Stomach (tissue), 8 donors: ENCODE measurements at regions not wholly inside any gene's neighbourhood (a gene's known extent, or its start where the extent isn't known, plus 50 kb on each side); places are given as distances from the start of the nearest gene placed in this dataset.

Source experiments
- DNase-seq, 2 donors: peaks; one replicate each; pipeline versions ENCODE4 v3.0.0 to v3.0.0-alpha.2; 2013 to 2019
- H3K27ac ChIP-seq, 5 donors: fragments of 200-600 bp in 4 of 5; sonication (generic) in 4 of 5; one replicate each; pipeline ENCODE4 v1.5.1; 2013 to 2019; ENCODE audit warnings: mild to moderate bottlenecking in 1 of 5, moderate library complexity in 1 of 5
- H3K27me3 ChIP-seq, 3 donors: fragments of 200-600 bp; sonication (generic); one replicate each; pipeline ENCODE4 v1.5.1; 2017 to 2019; ENCODE audit warnings: mixed run types in 1 of 3
- H3K36me3 ChIP-seq, 4 donors: fragments of 200-600 bp; sonication (generic); 1 replicate in 3 of 4; 2 replicates in 1 of 4; pipeline ENCODE4 v1.5.1; 2016 to 2019
- H3K4me1 ChIP-seq, 4 donors: fragments of 200-600 bp; sonication (generic); one replicate each; pipeline ENCODE4 v1.5.1; 2016 to 2019
- H3K4me3 ChIP-seq, 4 donors: fragments of 200-600 bp; sonication (generic) in 3 of 4; one replicate each; pipeline ENCODE4 v1.5.1; 2016 to 2019; ENCODE audit warnings: mild to moderate bottlenecking in 1 of 4
- H3K9me3 ChIP-seq, 4 donors: fragments of 200-600 bp; sonication (generic); one replicate each; pipeline ENCODE4 v1.5.1; 2016 to 2019
- CTCF ChIP-seq, 7 experiments: fragments of 450-650 bp in 4 of 7; fragments of 200-600 bp in 3 of 7; sonication (generic) in 3 of 7; IDR thresholded peaks; one replicate each; pipeline ENCODE4 v1.5.1; 2016 to 2019; ENCODE audit warnings: antibody characterized with exemption in 7 of 7, control low read depth in 2 of 7, mild to moderate bottlenecking in 1 of 7
- EP300 ChIP-seq: sonication (generic); formaldehyde crosslinking; IDR thresholded peaks from one replicate; pipeline ENCODE4 v1.6.1; 2017; ENCODE audit warnings: antibody characterized with exemption
- POLR2A ChIP-seq, 4 donors: fragments of 450-650 bp; IDR thresholded peaks; one replicate each; pipeline ENCODE4 v1.6.1; 2016; ENCODE audit warnings: antibody characterized with exemption in 4 of 4, control low read depth in 2 of 4, mild to moderate bottlenecking in 1 of 4, moderate library complexity in 1 of 4
- POLR2AphosphoS5 ChIP-seq, 3 donors: sonication (generic); formaldehyde crosslinking; IDR thresholded peaks; one replicate each; pipeline ENCODE4 v1.6.1; 2016; ENCODE audit warnings: antibody characterized with exemption in 3 of 3
- WGBS, 5 donors: extraction: QIAGEN DNeasy Blood & Tissue Kit in 3 of 5; methylation state at CpG; one replicate each; pipeline versions ENCODE4 v1.1.5 to v1.1.7; 2013 to 2018; 5-methylcytosine and 5-hydroxymethylcytosine counted together
- intact Hi-C: fragments of 100-400 bp; cut with DNase I; formaldehyde crosslinking; loops from one replicate; pipeline ENCODE4 v1.15.1; 2023; ENCODE audit warnings: low total_unique reads
- donor health status: healthy with polysubstance abuse.
- donor health status: Bipolar disorder and iron deficiency.
- donor health status: healthy.

- no peak for DNase-seq
- WGBS, 5 donors: 86 to 91% (median 88%) methylated on average over 10 to 19 of the region's 19 CpGs
- intact Hi-C loops: no loop called here
- Histone ChIP-seq H3K4me3 (no peak overlapping the region), H3K36me3 (no peaks in the 10 kb centered on the region), H3K27ac (no peak overlapping the region), H3K27me3 (no peaks in the 10 kb centered on the region), H3K4me1 (no peaks in the 10 kb centered on the region), H3K9me3 (peaks cover 0 to 24% (median 7%) of the 10 kb centered on the region in 4 donors)
- TF ChIP-seq POLR2A (IDR thresholded peaks at IDR 0.05) (no peak), EP300 (no peak), POLR2AphosphoS5 (IDR thresholded peaks at IDR 0.05) (no peak), CTCF (IDR thresholded peaks at IDR 0.05) (no peak)
Measured at GRCh38 chr19:27911122-27911898, 1301.6 kb downstream of the UQCRFS1 start.

DNA sequence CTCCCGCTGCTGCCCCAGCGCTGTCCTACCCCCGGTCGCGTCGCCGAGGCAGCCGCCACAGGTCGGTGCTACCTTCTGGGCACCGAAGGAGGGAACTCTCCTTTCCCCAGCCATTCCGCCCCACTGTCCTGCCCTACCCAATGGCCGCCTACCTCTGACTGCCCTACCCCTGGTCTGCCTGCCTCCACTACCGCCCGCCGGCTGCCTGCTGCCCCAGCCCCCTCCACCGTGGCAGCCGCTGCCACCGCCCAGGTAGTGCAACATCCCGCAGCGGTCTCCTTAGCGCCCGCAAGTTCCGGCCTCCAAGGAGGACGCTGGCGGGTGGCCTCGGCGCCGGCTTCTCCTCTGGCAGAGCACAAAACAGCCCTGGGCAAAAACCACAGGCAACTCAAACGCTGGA, 1303.1 kb downstream of the UQCRFS1 start:
- 86 to 94% (median 93%) methylated on average over 29 of the region's 29 CpGs for WGBS, 5 donors
- Histone ChIP-seq H3K27ac (no peak overlapping the region), H3K36me3 (no peaks in the 10 kb centered on the region), H3K4me1 (no peaks in the 10 kb centered on the region), H3K9me3 (peaks cover 0 to 24% (median 7%) of the 10 kb centered on the region in 4 donors), H3K27me3 (no peaks in the 10 kb centered on the region), H3K4me3 (no peak overlapping the region)
- DNase-seq: no peak
- TF ChIP-seq CTCF (IDR thresholded peaks at IDR 0.05): no peak
- no peak for TF ChIP-seq EP300
- TF ChIP-seq POLR2A (IDR thresholded peaks at IDR 0.05): no peak
- TF ChIP-seq POLR2AphosphoS5 (IDR thresholded peaks at IDR 0.05): no peak
- intact Hi-C loops: no loop called here

DNA sequence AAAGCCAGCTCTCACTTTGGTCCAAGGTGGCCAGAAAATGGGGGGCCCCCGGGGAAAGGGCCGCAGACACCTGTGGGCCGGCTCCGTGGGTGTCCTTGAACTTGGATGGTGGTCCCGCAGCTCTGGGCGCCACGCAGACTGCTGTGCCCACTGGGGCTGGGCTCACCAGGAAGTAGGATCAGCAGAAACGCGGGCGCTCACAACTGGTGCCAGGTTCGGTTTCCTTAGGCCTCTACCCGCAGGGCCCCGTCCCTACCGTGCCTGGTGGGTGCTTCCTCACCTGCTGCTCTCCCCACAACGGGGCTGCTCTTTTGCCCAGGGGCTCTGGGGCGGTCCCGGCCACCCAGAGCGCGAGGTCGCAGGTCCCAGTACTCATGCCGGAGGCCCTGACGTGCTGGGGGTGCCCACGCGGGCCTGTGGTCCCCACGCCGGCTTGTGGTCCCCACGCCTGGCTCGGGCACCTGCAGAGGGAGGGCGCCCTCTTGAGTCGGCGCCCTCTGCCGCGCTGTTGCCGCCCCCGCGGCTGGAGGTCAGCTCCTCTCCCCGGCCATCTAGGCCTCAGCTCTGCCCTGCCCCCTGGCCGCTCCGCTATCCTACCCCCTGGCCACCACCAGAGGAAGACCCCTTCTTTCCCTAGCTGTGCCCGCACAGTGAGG, 1303.6 kb downstream of the UQCRFS1 start:
- intact Hi-C loops: no loop called here
- no peak overlapping the region for H3K4me3 ChIP-seq
- no peak for DNase-seq
- 78 to 87% (median 80%) methylated on average over 29 to 40 of the region's 40 CpGs for WGBS, 5 donors
- H3K27ac ChIP-seq: no peak overlapping the region
- no peaks in the 10 kb centered on the region for H3K27me3 ChIP-seq
- no peaks in the 10 kb centered on the region for H3K4me1 ChIP-seq
- H3K9me3 ChIP-seq: peaks cover 0 to 24% (median 7%) of the 10 kb centered on the region in 4 donors
- TF ChIP-seq CTCF (IDR thresholded peaks at IDR 0.05): no peak
- no peak for TF ChIP-seq POLR2A (IDR thresholded peaks at IDR 0.05)
- TF ChIP-seq POLR2AphosphoS5 (IDR thresholded peaks at IDR 0.05): no peak
- TF ChIP-seq EP300: no peak
- H3K36me3 ChIP-seq: no peaks in the 10 kb centered on the region

GRCh38 chr19:27906081-27906480, 1306.9 kb downstream of the UQCRFS1 start:
- WGBS, 5 donors: 58 to 74% (median 69%) methylated on average over 4 of the region's 4 CpGs
- Histone ChIP-seq H3K9me3 (peaks cover 0 to 22% (median 7%) of the 10 kb centered on the region in 4 donors), H3K4me1 (no peaks in the 10 kb centered on the region), H3K4me3 (no peak overlapping the region), H3K27ac (no peak overlapping the region), H3K27me3 (no peaks in the 10 kb centered on the region), H3K36me3 (no peaks in the 10 kb centered on the region)
- TF ChIP-seq POLR2AphosphoS5 (IDR thresholded peaks at IDR 0.05) (no peak), CTCF (IDR thresholded peaks at IDR 0.05) (no peak), EP300 (no peak), POLR2A (IDR thresholded peaks at IDR 0.05) (no peak)
- intact Hi-C loops: no loop called here
- DNase-seq: peak in 1 of 2 donors; percentile 7
